ENCODE measurements at regions not wholly inside any gene's neighbourhood (a gene's known extent, or its start where the extent isn't known, plus 50 kb on each side); places are given as distances from the start of the nearest gene placed in this dataset.

GRCh38 chr16:26838931-26839330, 227.8 kb upstream of the C16orf82 start:
- H3K27me3 ChIP-seq, result no peaks in the 10 kb centered on the region
- H3K4me3 ChIP-seq, result no peak overlapping the region
- intact Hi-C loops (cut with DNase I), result no loop called here
- TF ChIP-seq CTCF (IDR thresholded peaks at IDR 0.05), result no peak
- no peak overlapping the region for H3K27ac ChIP-seq
- no peaks in the 10 kb centered on the region for H3K9me3 ChIP-seq
- H3K36me3 ChIP-seq, result no peaks in the 10 kb centered on the region
- H3K4me1 ChIP-seq, result no peaks in the 10 kb centered on the region
- ATAC-seq (no peak), DNase-seq (no peak)

- H3K36me3 ChIP-seq, result no peaks in the 10 kb centered on the region
- intact Hi-C loops (cut with DNase I), result no loop called here
- H3K9me3 ChIP-seq, result no peaks in the 10 kb centered on the region
- ATAC-seq, result no peak
- no peak for TF ChIP-seq CTCF (IDR thresholded peaks at IDR 0.05)
- H3K4me3 ChIP-seq, result no peak overlapping the region
- DNase-seq, result no peak
- no peak overlapping the region for H3K27ac ChIP-seq
- no peaks in the 10 kb centered on the region for H3K27me3 ChIP-seq
- H3K4me1 ChIP-seq, result no peaks in the 10 kb centered on the region
Measured at GRCh38 chr16:26840691-26841090, 226.0 kb upstream of the C16orf82 start.

- intact Hi-C loops (cut with DNase I), result no loop called here
- Histone ChIP-seq H3K4me1 (no peaks in the 10 kb centered on the region), H3K36me3 (no peaks in the 10 kb centered on the region), H3K27me3 (no peaks in the 10 kb centered on the region), H3K4me3 (no peak overlapping the region), H3K27ac (no peak overlapping the region), H3K9me3 (peaks cover 8% of the 10 kb centered on the region)
- TF ChIP-seq CTCF (IDR thresholded peaks at IDR 0.05), result no peak
- no peak for ATAC-seq
- no peak for DNase-seq
Measured at GRCh38 chr16:26856271-26856670, 210.5 kb upstream of the C16orf82 start.

GRCh38 chr16:26856791-26857190, 209.9 kb upstream of the C16orf82 start:
- no peak overlapping the region for H3K4me3 ChIP-seq
- no peak for ATAC-seq
- no peak for DNase-seq
- no peak for TF ChIP-seq CTCF (IDR thresholded peaks at IDR 0.05)
- intact Hi-C loops (cut with DNase I), result no loop called here
- H3K27ac ChIP-seq, result no peak overlapping the region
- no peaks in the 10 kb centered on the region for H3K36me3 ChIP-seq
- H3K4me1 ChIP-seq, result no peaks in the 10 kb centered on the region
- H3K27me3 ChIP-seq, result no peaks in the 10 kb centered on the region
- H3K9me3 ChIP-seq, result peaks cover 8% of the 10 kb centered on the region

- ATAC-seq (no peak), DNase-seq (no peak)
- TF ChIP-seq CTCF (IDR thresholded peaks at IDR 0.05), result no peak
- Histone ChIP-seq H3K9me3 (peaks cover 8% of the 10 kb centered on the region), H3K27ac (no peak overlapping the region), H3K36me3 (no peaks in the 10 kb centered on the region), H3K27me3 (no peaks in the 10 kb centered on the region), H3K4me1 (no peaks in the 10 kb centered on the region), H3K4me3 (no peak overlapping the region)
- intact Hi-C loops (cut with DNase I), result no loop called here
Measured at GRCh38 chr16:26857371-26857770, 209.4 kb upstream of the C16orf82 start.

- Histone ChIP-seq H3K27me3 (no peaks in the 10 kb centered on the region), H3K36me3 (no peaks in the 10 kb centered on the region), H3K4me1 (no peaks in the 10 kb centered on the region), H3K9me3 (peaks cover 8% of the 10 kb centered on the region), H3K4me3 (no peak overlapping the region), H3K27ac (no peak overlapping the region)
- no peak for ATAC-seq
- DNase-seq, result no peak
- intact Hi-C loops (cut with DNase I), result no loop called here
- no peak for TF ChIP-seq CTCF (IDR thresholded peaks at IDR 0.05)
Measured at GRCh38 chr16:26860506-26860905, 206.2 kb upstream of the C16orf82 start.

Data from upper lobe of right lung (tissue), 1 donor.